HCT116 (cell line): ENCODE measurements at regions not wholly inside any gene's neighbourhood (a gene's known extent, or its start where the extent isn't known, plus 50 kb on each side); places are given as distances from the start of the nearest gene placed in this dataset.

Experiments
- ATAC-seq: fragments of 200-7000 bp; cut with Tn5 transposase; 2 replicates; pipeline ENCODE4 v1.9.1; 2020; ENCODE audit warnings: mild to moderate bottlenecking, moderate library complexity
- BruUV-seq: library from RNA; stranded (reverse); fragments of 400-500 nt; replicated peaks from 2 replicates; lab custom pipeline; 2021; lab: Mats Ljungman, UMichigan
- CTCF ChIA-PET: fragments of 300-600 bp; sonication (Branson Sonifier 250); formaldehyde crosslinking; loops from one replicate; lab custom pipeline; 2021; ENCODE audit warnings: antibody characterized with exemption; lab: Charles Lee
- POLR2A ChIA-PET: fragments of 300-600, 350-600 bp; sonication (Branson Sonifier 250); formaldehyde crosslinking; loops from one replicate; lab custom pipeline; 2021; ENCODE audit warnings: antibody characterized with exemption; lab: Charles Lee
- RAD21 ChIA-PET, 2 experiments: fragments of 300-600 bp; sonication (Branson Sonifier 250); formaldehyde crosslinking; loops; one replicate each; lab custom pipeline; 2023; ENCODE audit warnings: low total read pairs in 2 of 2; ENCODE audit not compliant: uncharacterized antibody in 2 of 2, unreplicated experiment in 2 of 2, low non-redundant PET in 1 of 2; lab: Charles Lee
- DNase-seq: peaks from one replicate; pipeline ENCODE4 v3.0.0-alpha.2; 2010; ENCODE audit warnings: low read depth, low spot score
- H2AFZ ChIP-seq: fragments of 200-600 bp; shearing (Covaris generic), sonication (generic); 2 replicates; pipeline ENCODE4 v1.6.1; 2017; ENCODE audit warnings: low read depth, mixed run types, mixed read lengths, antibody characterized with exemption, low read length; ENCODE audit not compliant: poor library complexity, severe bottlenecking
- H3K27ac ChIP-seq: 2 replicates; pipeline ENCODE4 v1.5.1; 2012; ENCODE audit warnings: low read depth, low read length
- H3K27me3 ChIP-seq: fragments of 200-600 bp; sonication (generic); 2 replicates; pipeline ENCODE4 v1.6.1; 2016; ENCODE audit warnings: mixed run types, low read length, mixed read lengths; ENCODE audit not compliant: insufficient read depth
- H3K36me3 ChIP-seq, 2 experiments: fragments of 200-500 bp in 1 of 2; fragments of 200-600 bp in 1 of 2; sonication (Bioruptor generic) in 1 of 2; sonication (generic) in 1 of 2; 2 replicates each; pipeline versions ENCODE4 v1.5.1 to v1.6.1; 2014 to 2016; ENCODE audit warnings: low read length in 2 of 2, inconsistent platforms in 1 of 2, mixed read lengths in 1 of 2, mixed run types in 1 of 2; ENCODE audit not compliant: insufficient read depth in 2 of 2, control insufficient read depth in 1 of 2
- H3K4me1 ChIP-seq, 2 experiments: fragments of 200-600 bp in 1 of 2; sonication (generic) in 1 of 2; 2 replicates each; pipeline versions ENCODE4 v1.5.1 to v1.6.1; 2012 to 2017; ENCODE audit warnings: low read length in 2 of 2, inconsistent platforms in 1 of 2, mild to moderate bottlenecking in 1 of 2, mixed read lengths in 1 of 2, mixed run types in 1 of 2, moderate library complexity in 1 of 2; ENCODE audit not compliant: insufficient read depth in 2 of 2, control insufficient read depth in 1 of 2
- H3K4me2 ChIP-seq: fragments of 200-600 bp; sonication (generic); 2 replicates; pipeline ENCODE4 v1.6.1; 2017; ENCODE audit warnings: mixed run types, low read length, mixed read lengths
- H3K4me3 ChIP-seq, 2 experiments: fragments of 200-600 bp in 1 of 2; sonication (generic) in 1 of 2; replicated peaks in 1 of 2; 2 replicates each; pipeline ENCODE4 v1.5.1; 2011 to 2016; ENCODE audit warnings: low read length in 2 of 2, control low read depth in 1 of 2, low read depth in 1 of 2, mild to moderate bottlenecking in 1 of 2, mixed read lengths in 1 of 2, mixed run types in 1 of 2
- H3K79me2 ChIP-seq: fragments of 200-600 bp; sonication (generic); 2 replicates; pipeline ENCODE4 v1.6.1; 2017; ENCODE audit warnings: mild to moderate bottlenecking, mixed run types, low read length, moderate library complexity, mixed read lengths; ENCODE audit not compliant: insufficient read depth
- H3K9ac ChIP-seq: fragments of 200-600 bp; sonication (generic); 2 replicates; pipeline ENCODE4 v1.6.1; 2016; ENCODE audit warnings: low read length, mixed read lengths
- H3K9me2 ChIP-seq: fragments of 200-600 bp; sonication (generic), shearing (Covaris generic); 2 replicates; pipeline ENCODE4 v1.6.1; 2017; ENCODE audit warnings: mixed run types, mild to moderate bottlenecking, moderate library complexity; ENCODE audit not compliant: insufficient read depth
- H3K9me3 ChIP-seq, 2 experiments: fragments of 200-500 bp in 1 of 2; fragments of 200-600 bp in 1 of 2; sonication (Bioruptor generic) in 1 of 2; sonication (generic) in 1 of 2; 2 replicates each; pipeline ENCODE4 v1.6.1; 2014 to 2017; ENCODE audit warnings: low read length in 2 of 2, mixed read lengths in 2 of 2, inconsistent platforms in 1 of 2, low read depth in 1 of 2, mild to moderate bottlenecking in 1 of 2, mixed run types in 1 of 2, moderate library complexity in 1 of 2; ENCODE audit not compliant: control insufficient read depth in 1 of 2, insufficient read depth in 1 of 2
- H4K20me1 ChIP-seq: fragments of 200-600 bp; sonication (generic), shearing (Covaris generic); 2 replicates; pipeline ENCODE4 v1.6.1; 2017; ENCODE audit warnings: mixed run types, mild to moderate bottlenecking, moderate library complexity; ENCODE audit not compliant: insufficient read depth
- CBX3 ChIP-seq: IDR thresholded peaks from 2 replicates; pipeline ENCODE4 v1.6.1; 2012; ENCODE audit warnings: low read depth
- CEBPB ChIP-seq: IDR thresholded peaks from 2 replicates; pipeline ENCODE4 v1.6.1; 2012; ENCODE audit warnings: low read depth
- EGR1 ChIP-seq: IDR thresholded peaks from 2 replicates; pipeline ENCODE4 v1.6.1; 2012; ENCODE audit warnings: low read depth
- ELF1 ChIP-seq: IDR thresholded peaks from 2 replicates; pipeline ENCODE4 v1.6.1; 2012; ENCODE audit warnings: low read depth, borderline replicate concordance
- EZH2phosphoT487 ChIP-seq: fragments of 200-600 bp; IDR thresholded peaks from 2 replicates; pipeline ENCODE4 v1.6.1; 2018; ENCODE audit warnings: antibody characterized with exemption, borderline replicate concordance
- FOSL1 ChIP-seq: IDR thresholded peaks from 2 replicates; pipeline ENCODE4 v1.6.1; 2012; ENCODE audit warnings: low read depth
- JUND ChIP-seq: IDR thresholded peaks from 2 replicates; pipeline ENCODE4 v1.6.1; 2012
- POLR2A ChIP-seq: IDR thresholded peaks from 2 replicates; pipeline ENCODE4 v1.7.0; 2011; ENCODE audit warnings: borderline replicate concordance; ENCODE audit not compliant: insufficient read depth, insufficient read length; ENCODE audit errors: extremely low read depth
- SP1 ChIP-seq: IDR thresholded peaks from 2 replicates; pipeline ENCODE4 v1.6.1; 2012; ENCODE audit warnings: low read depth
- ZFX ChIP-seq: fragments of 450-650 bp; IDR thresholded peaks from 2 replicates; pipeline ENCODE4 v1.6.1; 2017
- ZNF274 ChIP-seq: fragments of 200-500 bp; sonication (Bioruptor generic); IDR thresholded peaks from 2 replicates; pipeline ENCODE4 v1.6.1; 2014; ENCODE audit warnings: mild to moderate bottlenecking, low read depth, low read length, inconsistent platforms
- intact Hi-C: fragments of 100-400 bp; cut with micrococcal nuclease; formaldehyde crosslinking; loops from 2 replicates; pipeline ENCODE4 v1.10.0; 2022
- TF ChIP-seq, protein P1 (sequence below): IDR thresholded peaks from 2 replicates; pipeline ENCODE4 v1.6.1; 2011; ENCODE audit warnings: mild to moderate bottlenecking, low read length, moderate library complexity; ENCODE audit not compliant: insufficient replicate concordance; ENCODE audit errors: extremely low read depth
- TF ChIP-seq, protein P2 (sequence below): IDR thresholded peaks from 2 replicates; pipeline ENCODE4 v1.6.1; 2012; ENCODE audit warnings: low read depth

DNA sequence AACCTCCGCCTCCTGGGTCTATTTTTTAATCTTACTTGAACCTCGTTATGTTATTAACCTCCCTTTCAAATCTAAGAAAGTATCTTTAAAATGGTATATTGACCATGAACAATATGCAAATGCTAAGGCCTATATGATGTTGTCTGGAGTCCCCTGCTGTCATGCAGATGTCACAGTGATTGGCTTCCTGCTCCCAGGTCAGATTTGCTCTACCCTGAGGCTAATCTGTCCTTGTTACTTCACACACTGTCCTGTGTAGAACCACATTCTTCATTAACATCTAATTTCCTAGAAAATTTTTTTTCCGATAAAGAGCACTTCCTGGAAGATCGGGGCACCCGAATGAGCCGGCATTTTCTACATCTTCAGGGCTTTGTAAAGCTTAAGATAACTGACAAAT is 306.6 kb downstream of the MRPL39 start:
- no peak overlapping the region for H3K9ac ChIP-seq
- RAD21 ChIA-PET, result no interaction called here
- H3K79me2 ChIP-seq, result no peaks in the 10 kb centered on the region
- no peak for DNase-seq
- H2AFZ ChIP-seq, result no peak overlapping the region
- CTCF ChIA-PET, result no interaction called here
- peaks cover 3 to 23% of the 10 kb centered on the region in 2 experiments; a peak in 2 of 4 replicates for H3K9me3 ChIP-seq
- no peaks in the 10 kb centered on the region for H3K9me2 ChIP-seq
- TF ChIP-seq EZH2phosphoT487 (no peak), ZNF274 (no peak), CBX3 (no peak), ZFX (no peak), EGR1 (no peak), ELF1 (no peak), CEBPB (no peak), SP1 (no peak), JUND (no peak), POLR2A (no peak), FOSL1 (no peak)
- TF ChIP-seq, protein P1, sequence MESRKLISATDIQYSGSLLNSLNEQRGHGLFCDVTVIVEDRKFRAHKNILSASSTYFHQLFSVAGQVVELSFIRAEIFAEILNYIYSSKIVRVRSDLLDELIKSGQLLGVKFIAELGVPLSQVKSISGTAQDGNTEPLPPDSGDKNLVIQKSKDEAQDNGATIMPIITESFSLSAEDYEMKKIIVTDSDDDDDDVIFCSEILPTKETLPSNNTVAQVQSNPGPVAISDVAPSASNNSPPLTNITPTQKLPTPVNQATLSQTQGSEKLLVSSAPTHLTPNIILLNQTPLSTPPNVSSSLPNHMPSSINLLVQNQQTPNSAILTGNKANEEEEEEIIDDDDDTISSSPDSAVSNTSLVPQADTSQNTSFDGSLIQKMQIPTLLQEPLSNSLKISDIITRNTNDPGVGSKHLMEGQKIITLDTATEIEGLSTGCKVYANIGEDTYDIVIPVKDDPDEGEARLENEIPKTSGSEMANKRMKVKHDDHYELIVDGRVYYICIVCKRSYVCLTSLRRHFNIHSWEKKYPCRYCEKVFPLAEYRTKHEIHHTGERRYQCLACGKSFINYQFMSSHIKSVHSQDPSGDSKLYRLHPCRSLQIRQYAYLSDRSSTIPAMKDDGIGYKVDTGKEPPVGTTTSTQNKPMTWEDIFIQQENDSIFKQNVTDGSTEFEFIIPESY, result no peak
- TF ChIP-seq, protein P2, sequence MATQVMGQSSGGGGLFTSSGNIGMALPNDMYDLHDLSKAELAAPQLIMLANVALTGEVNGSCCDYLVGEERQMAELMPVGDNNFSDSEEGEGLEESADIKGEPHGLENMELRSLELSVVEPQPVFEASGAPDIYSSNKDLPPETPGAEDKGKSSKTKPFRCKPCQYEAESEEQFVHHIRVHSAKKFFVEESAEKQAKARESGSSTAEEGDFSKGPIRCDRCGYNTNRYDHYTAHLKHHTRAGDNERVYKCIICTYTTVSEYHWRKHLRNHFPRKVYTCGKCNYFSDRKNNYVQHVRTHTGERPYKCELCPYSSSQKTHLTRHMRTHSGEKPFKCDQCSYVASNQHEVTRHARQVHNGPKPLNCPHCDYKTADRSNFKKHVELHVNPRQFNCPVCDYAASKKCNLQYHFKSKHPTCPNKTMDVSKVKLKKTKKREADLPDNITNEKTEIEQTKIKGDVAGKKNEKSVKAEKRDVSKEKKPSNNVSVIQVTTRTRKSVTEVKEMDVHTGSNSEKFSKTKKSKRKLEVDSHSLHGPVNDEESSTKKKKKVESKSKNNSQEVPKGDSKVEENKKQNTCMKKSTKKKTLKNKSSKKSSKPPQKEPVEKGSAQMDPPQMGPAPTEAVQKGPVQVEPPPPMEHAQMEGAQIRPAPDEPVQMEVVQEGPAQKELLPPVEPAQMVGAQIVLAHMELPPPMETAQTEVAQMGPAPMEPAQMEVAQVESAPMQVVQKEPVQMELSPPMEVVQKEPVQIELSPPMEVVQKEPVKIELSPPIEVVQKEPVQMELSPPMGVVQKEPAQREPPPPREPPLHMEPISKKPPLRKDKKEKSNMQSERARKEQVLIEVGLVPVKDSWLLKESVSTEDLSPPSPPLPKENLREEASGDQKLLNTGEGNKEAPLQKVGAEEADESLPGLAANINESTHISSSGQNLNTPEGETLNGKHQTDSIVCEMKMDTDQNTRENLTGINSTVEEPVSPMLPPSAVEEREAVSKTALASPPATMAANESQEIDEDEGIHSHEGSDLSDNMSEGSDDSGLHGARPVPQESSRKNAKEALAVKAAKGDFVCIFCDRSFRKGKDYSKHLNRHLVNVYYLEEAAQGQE, result no peak
- H3K4me3 ChIP-seq, result no peak overlapping the region
- no peaks in the 10 kb centered on the region for H3K27me3 ChIP-seq
- intact Hi-C loops, result no loop called here
- H3K27ac ChIP-seq, result no peak overlapping the region
- no peaks in the 10 kb centered on the region for H3K36me3 ChIP-seq
- ATAC-seq, result no peak
- POLR2A ChIA-PET, result no interaction called here
- no peak overlapping the region for H3K4me2 ChIP-seq
- no peaks in the 10 kb centered on the region for H3K4me1 ChIP-seq
- H4K20me1 ChIP-seq, result no peaks in the 10 kb centered on the region
- BruUV-seq, result no TSS peak
